GM21717 (cell line): ENCODE measurements at regions not wholly inside any gene's neighbourhood (a gene's known extent, or its start where the extent isn't known, plus 50 kb on each side); places are given as distances from the start of the nearest gene placed in this dataset.
"Not testable (repeated sequence)": the region's sequence is repeated elsewhere in the genome, so short reads cannot be mapped to it uniquely, and the experiment has no call there.

Source experiments
- ATAC-seq: cut with Tn5 transposase; IDR thresholded peaks from one replicate; pipeline ENCODE4 v1.9.1; 2021; ENCODE audit warnings: mild to moderate bottlenecking, moderate library complexity; ENCODE audit not compliant: unreplicated experiment

DNA sequence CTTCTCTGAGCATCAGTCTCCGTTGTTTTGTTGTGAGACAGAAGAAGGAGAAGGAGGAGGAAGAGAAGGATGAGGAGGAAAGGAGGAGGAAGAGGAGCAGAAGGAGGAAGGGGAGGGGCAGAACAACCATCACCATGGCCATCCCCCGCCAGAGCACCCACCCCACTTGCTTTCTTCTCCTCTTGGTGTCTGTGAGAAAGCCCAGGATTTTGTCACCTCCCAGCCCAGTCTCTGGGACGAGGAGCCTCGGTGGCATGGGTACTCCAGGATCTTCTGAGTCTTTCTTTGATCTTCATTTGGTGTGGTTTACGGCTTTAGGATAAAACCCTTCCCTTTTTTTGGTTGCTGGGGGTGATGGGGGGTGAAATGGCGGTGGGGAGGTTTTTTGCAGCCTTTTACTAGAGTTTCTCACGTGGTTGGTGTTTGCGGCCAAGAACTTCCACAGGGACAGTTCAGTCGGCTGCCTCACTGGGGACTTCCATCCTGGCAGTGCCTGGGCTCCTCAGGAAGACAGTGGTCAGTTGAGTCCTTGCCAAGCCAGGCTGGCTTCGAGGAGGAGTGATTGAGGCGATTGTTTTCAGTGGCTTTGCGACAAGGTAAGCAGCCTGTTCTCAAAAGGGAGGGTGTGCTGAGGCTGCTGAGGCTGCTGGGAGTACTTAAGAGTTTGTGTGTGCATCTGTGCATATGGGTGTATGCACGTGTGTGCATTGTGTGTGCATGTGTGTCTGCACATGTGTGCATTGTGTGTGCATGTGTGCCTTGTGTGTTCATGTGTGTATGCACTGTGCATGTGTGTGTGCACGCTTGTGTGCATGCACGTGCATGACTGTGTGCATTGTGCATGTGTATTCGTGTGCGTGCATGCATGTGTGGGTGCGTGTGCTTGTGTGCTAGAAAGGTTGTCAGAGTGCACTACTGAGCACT lies 567.5 kb downstream of the TBC1D22A start:
- ATAC-seq: no peak

- no peak for ATAC-seq
Observed at GRCh38 chr22:47328550-47329243, 566.2 kb downstream of the TBC1D22A start.

DNA sequence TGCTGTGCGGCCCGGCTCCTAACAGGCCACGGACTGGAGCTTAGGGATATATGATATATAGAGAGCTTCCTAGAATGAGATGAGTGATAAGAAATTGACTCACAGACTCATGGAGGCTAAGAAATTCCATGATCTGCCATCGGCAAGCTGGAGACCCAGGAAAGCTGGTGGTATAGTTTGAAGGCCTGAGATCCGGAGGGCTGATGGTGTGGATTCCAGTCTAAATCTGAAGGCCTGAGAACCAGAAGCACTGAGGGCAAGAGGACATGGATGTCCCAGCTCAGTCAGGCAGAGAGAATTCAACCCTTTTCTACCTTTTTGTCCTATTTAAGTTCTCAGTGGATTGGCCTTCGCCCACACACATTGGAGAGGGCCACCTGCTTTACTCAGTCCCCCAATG lies 564.8 kb downstream of the TBC1D22A start:
- no peak for ATAC-seq

- no peak for ATAC-seq
Observed at GRCh38 chr22:47325249-47325648, 562.8 kb downstream of the TBC1D22A start.

DNA sequence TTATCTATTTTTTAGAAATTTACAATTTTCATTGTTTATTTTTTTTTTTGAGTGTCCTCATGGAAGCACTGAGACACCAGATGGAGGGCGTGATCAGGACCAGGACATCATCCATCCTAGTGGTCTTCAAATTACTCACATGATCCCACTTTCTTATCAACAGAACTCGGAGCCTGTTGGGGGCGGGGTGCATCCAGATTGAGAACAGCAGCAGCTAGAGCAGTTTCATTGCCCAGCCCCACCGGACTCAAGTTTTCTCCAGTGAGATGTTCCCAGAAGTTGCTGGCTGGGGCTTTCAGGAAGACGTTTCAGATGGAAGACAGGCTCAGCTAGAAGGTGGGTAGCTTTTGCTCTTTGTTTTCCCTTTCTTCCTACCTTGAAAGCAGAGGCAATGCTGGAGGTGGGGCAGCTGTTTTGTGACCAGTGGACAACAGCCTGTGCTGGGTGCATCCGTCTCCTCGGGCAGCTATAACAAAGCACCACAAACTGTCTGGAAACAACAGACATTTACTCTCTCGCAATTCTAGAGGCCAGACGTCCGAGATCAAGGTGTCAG lies 562.1 kb downstream of the TBC1D22A start:
- ATAC-seq: no peak

DNA sequence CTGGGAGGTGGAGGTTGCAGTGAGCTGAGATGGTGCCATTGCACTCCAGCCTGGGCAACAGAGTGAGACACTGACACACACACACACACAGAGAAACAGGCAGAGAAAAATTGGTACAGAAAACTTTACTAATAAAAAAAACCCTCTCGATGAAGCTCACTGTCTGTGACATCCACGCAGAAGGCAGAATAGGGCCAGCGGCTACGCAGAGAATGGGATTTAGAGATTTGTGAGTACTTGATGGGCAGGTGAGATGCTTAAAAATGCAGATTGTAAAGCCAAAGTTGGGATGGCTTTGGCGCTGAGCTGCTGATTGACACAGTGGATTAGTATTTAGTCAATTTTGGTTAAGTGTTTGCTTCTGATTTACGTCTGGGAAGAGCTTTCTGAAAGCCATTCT lies 561.1 kb downstream of the TBC1D22A start:
- no peak for ATAC-seq

GRCh38 chr22:47322854-47323253 lies 560.4 kb downstream of the TBC1D22A start:
- no peak for ATAC-seq

DNA sequence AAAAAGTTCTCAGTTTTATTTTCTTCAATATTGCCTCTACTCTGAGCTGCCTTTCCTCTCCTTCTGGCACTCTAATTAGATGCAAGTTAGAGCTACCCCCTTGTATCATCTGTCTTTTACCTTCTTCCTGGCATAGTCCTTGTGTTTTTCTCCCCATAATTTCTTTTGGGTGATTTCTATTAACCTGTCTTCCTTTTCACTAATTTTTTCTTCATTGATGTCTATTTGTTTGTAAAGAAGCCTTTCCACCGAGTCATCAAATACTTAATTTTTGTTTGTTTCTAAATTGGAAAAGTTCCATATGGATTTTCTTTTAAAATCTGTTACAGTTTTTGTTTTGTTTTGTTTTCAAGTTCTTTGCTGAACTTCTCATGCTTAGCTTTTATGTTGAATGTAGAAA lies 558.1 kb downstream of the TBC1D22A start:
- ATAC-seq: no peak

DNA sequence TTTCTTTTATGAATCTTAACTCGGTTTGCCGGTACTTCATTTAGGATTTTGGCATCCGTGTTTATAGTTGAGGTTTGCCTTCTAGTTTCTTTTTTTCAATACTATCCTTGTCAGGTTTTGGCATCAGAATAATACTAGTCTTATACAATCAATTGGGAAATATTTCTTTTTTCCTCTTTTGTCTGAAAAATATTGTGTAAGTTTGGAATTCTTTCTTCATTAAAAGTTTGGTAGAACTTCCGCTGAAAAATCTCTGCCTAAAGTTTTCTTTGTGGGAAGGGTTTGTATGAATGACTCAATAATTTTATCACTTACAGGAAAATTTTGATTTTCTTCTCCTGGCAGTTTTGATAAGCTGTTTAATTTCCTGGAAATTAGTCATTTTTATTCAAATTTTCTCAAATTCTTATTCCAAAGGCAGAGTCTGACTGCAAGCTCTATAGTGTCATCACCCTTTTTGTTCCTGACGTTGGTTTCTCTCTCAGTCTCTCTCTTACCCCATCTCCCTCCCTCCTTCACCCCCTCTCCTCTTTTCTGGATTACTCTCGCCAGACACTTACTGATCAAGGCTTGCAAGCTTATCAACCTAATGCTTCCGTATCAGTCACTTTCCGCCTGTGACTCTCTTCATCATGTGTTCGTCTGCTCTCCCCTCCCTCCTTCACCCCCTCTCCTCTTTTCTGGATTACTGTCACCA lies 555.7 kb downstream of the TBC1D22A start:
- ATAC-seq: no peak

DNA sequence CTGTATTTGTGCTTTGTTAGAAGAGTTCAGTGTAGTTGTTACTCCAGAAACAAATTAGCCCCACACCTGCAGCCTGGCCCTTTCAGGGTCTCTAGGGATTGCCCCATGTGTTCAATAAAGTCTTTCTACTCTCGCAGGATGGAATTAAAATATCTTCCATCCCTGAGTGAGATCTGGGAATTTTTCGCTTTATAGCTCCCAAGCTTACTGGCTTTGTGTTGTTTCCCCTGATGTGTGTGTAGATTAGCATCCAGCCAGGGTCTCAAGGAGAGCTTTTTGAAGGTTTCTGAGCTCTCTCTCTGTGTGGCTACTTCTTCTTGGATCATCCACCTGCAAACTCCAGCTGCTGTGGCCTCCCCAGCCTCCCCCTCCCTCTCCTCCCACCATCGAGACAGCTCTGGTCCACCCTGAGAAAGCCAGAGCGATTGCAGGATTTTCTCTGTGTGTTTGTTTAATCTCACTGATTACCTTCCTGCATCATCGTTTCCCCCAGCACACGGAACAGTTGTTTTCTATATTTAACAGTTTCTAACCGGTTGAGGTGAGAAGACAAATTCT lies 553.5 kb downstream of the TBC1D22A start:
- ATAC-seq: no peak

GRCh38 chr22:47310601-47311000 lies 548.2 kb downstream of the TBC1D22A start:
- ATAC-seq: no peak

- ATAC-seq: no peak
Observed at GRCh38 chr22:47309946-47310345, 547.5 kb downstream of the TBC1D22A start.

GRCh38 chr22:47309476-47309875 lies 547.0 kb downstream of the TBC1D22A start:
- ATAC-seq: no peak

GRCh38 chr22:47308886-47309285 lies 546.4 kb downstream of the TBC1D22A start:
- no peak for ATAC-seq

GRCh38 chr22:47307822-47308221 lies 545.4 kb downstream of the TBC1D22A start:
- no peak for ATAC-seq

DNA sequence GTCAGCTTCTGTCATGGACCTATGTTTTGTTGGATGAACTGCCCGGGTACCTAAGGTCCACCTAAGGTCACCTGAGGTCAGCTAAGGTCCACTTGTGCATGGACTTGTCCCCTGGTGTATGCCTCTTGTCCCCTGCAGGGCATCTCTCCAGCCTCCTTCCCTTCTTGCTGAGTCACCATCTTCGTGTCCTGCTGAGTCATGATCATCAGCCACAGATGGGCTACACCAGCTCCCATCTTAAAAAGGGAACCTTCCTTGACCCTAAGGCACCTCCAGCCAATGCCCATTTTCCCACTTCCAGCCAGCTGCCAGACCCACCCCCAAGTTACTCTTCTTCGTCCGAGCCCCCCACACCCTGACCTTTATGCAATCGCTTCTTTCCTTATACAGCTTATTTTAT lies 544.9 kb downstream of the TBC1D22A start:
- no peak for ATAC-seq

- ATAC-seq: no peak
Observed at GRCh38 chr22:47304854-47305253, 542.4 kb downstream of the TBC1D22A start.

DNA sequence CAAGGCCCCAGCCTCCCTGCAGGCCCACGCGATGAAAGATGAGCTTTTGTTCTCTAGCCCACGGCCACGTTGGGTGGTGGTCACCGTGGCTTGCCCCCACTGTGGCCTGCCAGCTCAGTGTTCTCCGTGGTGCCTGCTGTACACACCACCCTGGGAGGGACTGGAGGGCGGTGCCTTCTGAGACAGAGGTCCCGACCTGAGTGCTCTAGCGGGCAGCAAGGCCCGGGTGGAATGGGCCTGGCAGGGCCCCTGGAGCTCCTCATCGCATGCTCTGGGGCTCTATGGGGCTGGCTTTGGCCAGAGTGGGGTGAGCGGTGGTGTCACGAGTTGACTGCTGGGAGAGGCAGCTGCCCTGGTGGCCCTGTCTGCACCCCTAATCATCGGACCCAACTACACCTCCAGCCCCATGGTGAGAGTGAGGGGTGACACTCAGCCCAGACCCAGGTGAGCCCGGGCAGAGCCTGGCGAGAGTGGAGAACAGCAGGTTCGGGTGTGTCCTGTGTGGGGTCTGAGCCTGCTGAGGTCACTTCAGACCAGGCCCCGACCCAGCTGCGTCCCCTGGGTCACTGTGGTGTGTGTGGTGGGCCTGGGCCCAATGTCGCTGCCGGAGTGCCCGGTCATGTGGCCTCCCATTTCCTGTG lies 541.9 kb downstream of the TBC1D22A start:
- no peak for ATAC-seq

GRCh38 chr22:47303161-47303890 lies 540.9 kb downstream of the TBC1D22A start:
- no peak for ATAC-seq

- not testable (repeated sequence) for ATAC-seq
Observed at GRCh38 chr22:47302587-47302986, 540.1 kb downstream of the TBC1D22A start.
